ENCODE measurements at regions not wholly inside any gene's neighbourhood (a gene's known extent, or its start where the extent isn't known, plus 50 kb on each side); places are given as distances from the start of the nearest gene placed in this dataset.

DNA sequence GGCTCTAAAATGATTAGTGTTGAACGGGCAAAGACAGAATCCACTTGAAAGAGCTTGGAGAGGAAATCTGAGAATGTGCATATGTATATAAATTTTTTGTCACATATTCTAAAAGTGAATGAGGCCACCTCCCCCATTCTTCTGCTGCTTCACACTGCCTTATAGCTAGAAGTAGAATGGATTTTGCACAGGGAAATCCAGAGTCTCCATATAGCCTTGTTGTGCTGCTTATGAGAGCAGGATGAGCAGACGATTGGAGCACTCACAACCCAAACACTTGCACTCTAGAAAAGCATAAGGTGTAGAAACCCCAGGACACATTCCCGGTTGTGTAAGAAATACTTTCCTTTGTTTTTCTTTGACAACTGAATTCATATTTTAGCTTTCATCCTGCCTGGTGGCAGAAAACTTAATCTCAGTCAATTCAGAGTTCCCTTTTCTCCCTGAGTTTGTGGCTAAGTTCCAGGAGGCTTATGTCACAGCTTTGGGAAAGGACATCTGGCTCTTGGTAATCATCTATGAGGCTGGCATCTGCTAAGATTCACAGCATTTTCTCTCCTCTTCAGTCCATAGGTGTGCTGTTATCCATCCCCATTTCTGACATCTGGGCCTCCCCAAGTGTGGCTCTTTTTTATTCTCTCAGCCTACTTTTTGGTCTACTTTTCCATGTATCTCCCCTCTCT lies 188.4 kb upstream of the PFN2 start:
- no peaks in the 10 kb centered on the region for H3K36me3 Mint-ChIP-seq
- Histone ChIP-seq H3K4me2 (replicated peaks; ENCODE audit: extremely low read depth, low read length, poor library complexity, severe bottlenecking) (no peak overlapping the region), H3K4me1 (ENCODE audit: control insufficient read depth in 1 of 2, insufficient read depth in 2 of 2, low read length in 2 of 2) (no peaks in the 10 kb centered on the region), H3K9ac (ENCODE audit: insufficient read depth, low read length, poor library complexity, severe bottlenecking) (no peak overlapping the region), H3K27ac (ENCODE audit: low read depth in 1 of 2, low read length in 2 of 2) (no peak overlapping the region), H3K79me2 (ENCODE audit: insufficient read depth, low read length) (no peaks in the 10 kb centered on the region), H3K36me3 (replicated peaks in 1 of 2; ENCODE audit: control insufficient read depth in 1 of 2, insufficient read depth in 2 of 2, low read length in 2 of 2) (no peaks in the 10 kb centered on the region), H3K9me3 (replicated peaks in 1 of 2; ENCODE audit: control insufficient read depth in 1 of 2, insufficient read depth in 1 of 2, low read length in 2 of 2) (no peaks in the 10 kb centered on the region), H2AFZ (ENCODE audit: insufficient read depth, low read depth, low read length, poor library complexity, severe bottlenecking) (no peak overlapping the region), H3K27me3 (ENCODE audit: control insufficient read depth in 2 of 2, insufficient read depth in 2 of 2, low read length in 2 of 2) (no peaks in the 10 kb centered on the region), H4K20me1 (ENCODE audit: insufficient read depth, low read length) (no peaks in the 10 kb centered on the region), H3K4me3 (replicated peaks in 1 of 3; ENCODE audit: low read depth in 2 of 3, low read length in 3 of 3) (no peak overlapping the region)
- no CpG with 5 or more reads among the region's 3 CpGs for WGBS (ENCODE audit: insufficient coverage)
- no peak overlapping the region for H3K4me3 Mint-ChIP-seq
- H3K4me1 Mint-ChIP-seq = no peaks in the 10 kb centered on the region
- H3K27ac Mint-ChIP-seq = no peak overlapping the region
- peaks cover 0 to 2% (median 0%) of the 10 kb centered on the region in 7 donors for H3K9me3 Mint-ChIP-seq
- DNase-seq = no peak
- TF ChIP-seq, protein P1, sequence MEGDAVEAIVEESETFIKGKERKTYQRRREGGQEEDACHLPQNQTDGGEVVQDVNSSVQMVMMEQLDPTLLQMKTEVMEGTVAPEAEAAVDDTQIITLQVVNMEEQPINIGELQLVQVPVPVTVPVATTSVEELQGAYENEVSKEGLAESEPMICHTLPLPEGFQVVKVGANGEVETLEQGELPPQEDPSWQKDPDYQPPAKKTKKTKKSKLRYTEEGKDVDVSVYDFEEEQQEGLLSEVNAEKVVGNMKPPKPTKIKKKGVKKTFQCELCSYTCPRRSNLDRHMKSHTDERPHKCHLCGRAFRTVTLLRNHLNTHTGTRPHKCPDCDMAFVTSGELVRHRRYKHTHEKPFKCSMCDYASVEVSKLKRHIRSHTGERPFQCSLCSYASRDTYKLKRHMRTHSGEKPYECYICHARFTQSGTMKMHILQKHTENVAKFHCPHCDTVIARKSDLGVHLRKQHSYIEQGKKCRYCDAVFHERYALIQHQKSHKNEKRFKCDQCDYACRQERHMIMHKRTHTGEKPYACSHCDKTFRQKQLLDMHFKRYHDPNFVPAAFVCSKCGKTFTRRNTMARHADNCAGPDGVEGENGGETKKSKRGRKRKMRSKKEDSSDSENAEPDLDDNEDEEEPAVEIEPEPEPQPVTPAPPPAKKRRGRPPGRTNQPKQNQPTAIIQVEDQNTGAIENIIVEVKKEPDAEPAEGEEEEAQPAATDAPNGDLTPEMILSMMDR (IDR thresholded peaks at IDR 0.05) = no peak
- peaks cover 0 to 2% (median 1%) of the 10 kb centered on the region in 3 donors for H3K27me3 Mint-ChIP-seq (ENCODE audit: low read depth in 3 of 3)
- intact Hi-C loops (cut with micrococcal nuclease) = no loop called here

DNA sequence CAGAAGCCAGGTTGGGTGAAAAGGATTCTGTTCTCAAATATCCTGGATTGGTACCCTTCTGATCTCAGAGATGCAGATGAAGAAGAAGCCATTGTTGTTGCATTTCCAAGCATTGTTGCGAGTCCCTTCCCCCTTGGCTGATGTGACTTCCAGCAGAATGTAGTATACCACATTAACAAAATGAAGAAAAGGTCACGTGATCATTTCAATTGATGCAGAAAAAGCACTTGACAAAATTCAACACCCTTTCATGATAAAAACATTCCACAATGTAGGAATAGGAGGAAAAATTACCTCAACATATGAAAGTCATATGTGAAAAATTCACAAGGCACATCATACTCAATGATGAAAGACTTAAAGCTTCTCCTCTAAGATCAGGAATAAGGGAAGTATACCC lies 181.9 kb upstream of the PFN2 start:
- Histone ChIP-seq H3K4me1 (ENCODE audit: control insufficient read depth in 1 of 2, insufficient read depth in 2 of 2, low read length in 2 of 2) (peaks cover 2 to 3% of the 10 kb centered on the region in 2 donors), H3K9ac (ENCODE audit: insufficient read depth, low read length, poor library complexity, severe bottlenecking) (no peak overlapping the region), H3K79me2 (ENCODE audit: insufficient read depth, low read length) (no peaks in the 10 kb centered on the region), H2AFZ (ENCODE audit: insufficient read depth, low read depth, low read length, poor library complexity, severe bottlenecking) (no peak overlapping the region), H3K9me3 (replicated peaks in 1 of 2; ENCODE audit: control insufficient read depth in 1 of 2, insufficient read depth in 1 of 2, low read length in 2 of 2) (no peaks in the 10 kb centered on the region), H3K36me3 (replicated peaks in 1 of 2; ENCODE audit: control insufficient read depth in 1 of 2, insufficient read depth in 2 of 2, low read length in 2 of 2) (no peaks in the 10 kb centered on the region), H3K27me3 (ENCODE audit: control insufficient read depth in 2 of 2, insufficient read depth in 2 of 2, low read length in 2 of 2) (no peaks in the 10 kb centered on the region), H3K4me3 (replicated peaks in 1 of 3; ENCODE audit: low read depth in 2 of 3, low read length in 3 of 3) (no peak overlapping the region), H4K20me1 (ENCODE audit: insufficient read depth, low read length) (no peaks in the 10 kb centered on the region), H3K4me2 (replicated peaks; ENCODE audit: extremely low read depth, low read length, poor library complexity, severe bottlenecking) (no peak overlapping the region), H3K27ac (ENCODE audit: low read depth in 1 of 2, low read length in 2 of 2) (no peak overlapping the region)
- peaks cover 5% of the 10 kb centered on the region for H3K4me1 Mint-ChIP-seq
- H3K27ac Mint-ChIP-seq = no peak overlapping the region
- no peak overlapping the region for H3K4me3 Mint-ChIP-seq
- H3K36me3 Mint-ChIP-seq = no peaks in the 10 kb centered on the region
- no peaks in the 10 kb centered on the region for H3K27me3 Mint-ChIP-seq (ENCODE audit: low read depth in 3 of 3)
- WGBS (ENCODE audit: insufficient coverage) = no CpG with 5 or more reads among the region's 2 CpGs
- peaks cover 0 to 7% (median 3%) of the 10 kb centered on the region in 7 donors for H3K9me3 Mint-ChIP-seq
- no peak for DNase-seq
- intact Hi-C loops (cut with micrococcal nuclease) = no loop called here
- TF ChIP-seq, protein P1 (IDR thresholded peaks at IDR 0.05) = no peak

Data from CD14-positive monocyte (primary cell).